ENCODE measurements at regions not wholly inside any gene's neighbourhood (a gene's known extent, or its start where the extent isn't known, plus 50 kb on each side); places are given as distances from the start of the nearest gene placed in this dataset.

DNA sequence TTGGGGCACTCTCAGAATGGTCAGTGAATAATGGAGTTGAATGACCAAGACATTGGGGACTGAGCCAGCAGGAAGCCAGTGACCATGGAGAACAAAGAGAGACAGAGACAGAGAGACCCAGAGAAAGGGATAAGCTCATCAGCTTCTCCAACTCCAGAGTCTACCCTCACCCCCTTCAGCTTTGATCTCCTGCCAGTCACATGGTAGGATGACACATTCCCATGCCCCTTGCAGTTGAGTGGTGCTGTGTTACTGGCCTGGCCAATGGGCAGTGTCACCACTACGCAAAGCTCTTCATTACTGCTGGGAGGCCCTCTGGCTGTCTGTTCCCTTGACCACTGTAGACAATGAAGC lies 643.5 kb downstream of the AJAP1 start:
- TF ChIP-seq, protein P1, sequence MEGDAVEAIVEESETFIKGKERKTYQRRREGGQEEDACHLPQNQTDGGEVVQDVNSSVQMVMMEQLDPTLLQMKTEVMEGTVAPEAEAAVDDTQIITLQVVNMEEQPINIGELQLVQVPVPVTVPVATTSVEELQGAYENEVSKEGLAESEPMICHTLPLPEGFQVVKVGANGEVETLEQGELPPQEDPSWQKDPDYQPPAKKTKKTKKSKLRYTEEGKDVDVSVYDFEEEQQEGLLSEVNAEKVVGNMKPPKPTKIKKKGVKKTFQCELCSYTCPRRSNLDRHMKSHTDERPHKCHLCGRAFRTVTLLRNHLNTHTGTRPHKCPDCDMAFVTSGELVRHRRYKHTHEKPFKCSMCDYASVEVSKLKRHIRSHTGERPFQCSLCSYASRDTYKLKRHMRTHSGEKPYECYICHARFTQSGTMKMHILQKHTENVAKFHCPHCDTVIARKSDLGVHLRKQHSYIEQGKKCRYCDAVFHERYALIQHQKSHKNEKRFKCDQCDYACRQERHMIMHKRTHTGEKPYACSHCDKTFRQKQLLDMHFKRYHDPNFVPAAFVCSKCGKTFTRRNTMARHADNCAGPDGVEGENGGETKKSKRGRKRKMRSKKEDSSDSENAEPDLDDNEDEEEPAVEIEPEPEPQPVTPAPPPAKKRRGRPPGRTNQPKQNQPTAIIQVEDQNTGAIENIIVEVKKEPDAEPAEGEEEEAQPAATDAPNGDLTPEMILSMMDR (conservative IDR thresholded peaks at IDR 0.05 in 1 of 2, IDR thresholded peaks at IDR 0.05 in 1 of 2; ENCODE audit: low read depth in 1 of 2, low read length in 2 of 2) = no peak
- TF ChIP-seq EZH2 (IDR thresholded peaks at IDR 0.05; ENCODE audit: low read length, missing control alignments) = no peak

Data from fibroblast of lung (primary cell).